Astrocyte (in vitro differentiated cells and primary cell): ENCODE measurements at regions not wholly inside any gene's neighbourhood (a gene's known extent, or its start where the extent isn't known, plus 50 kb on each side); places are given as distances from the start of the nearest gene placed in this dataset.

Experiments
- EZH2 ChIP-seq: IDR thresholded peaks from 2 replicates; pipeline ENCODE4 v1.6.1; 2012; ENCODE audit warnings: mild to moderate bottlenecking, low read length, inconsistent platforms; ENCODE audit not compliant: insufficient read depth
- TF ChIP-seq, protein P1 (sequence below): IDR thresholded peaks from 2 replicates; pipeline ENCODE4 v1.5.1; 2011; ENCODE audit warnings: low read depth, mild to moderate bottlenecking, inconsistent platforms, low read length, moderate library complexity; ENCODE audit not compliant: insufficient read depth

- TF ChIP-seq EZH2 = no peak
- TF ChIP-seq, protein P1, sequence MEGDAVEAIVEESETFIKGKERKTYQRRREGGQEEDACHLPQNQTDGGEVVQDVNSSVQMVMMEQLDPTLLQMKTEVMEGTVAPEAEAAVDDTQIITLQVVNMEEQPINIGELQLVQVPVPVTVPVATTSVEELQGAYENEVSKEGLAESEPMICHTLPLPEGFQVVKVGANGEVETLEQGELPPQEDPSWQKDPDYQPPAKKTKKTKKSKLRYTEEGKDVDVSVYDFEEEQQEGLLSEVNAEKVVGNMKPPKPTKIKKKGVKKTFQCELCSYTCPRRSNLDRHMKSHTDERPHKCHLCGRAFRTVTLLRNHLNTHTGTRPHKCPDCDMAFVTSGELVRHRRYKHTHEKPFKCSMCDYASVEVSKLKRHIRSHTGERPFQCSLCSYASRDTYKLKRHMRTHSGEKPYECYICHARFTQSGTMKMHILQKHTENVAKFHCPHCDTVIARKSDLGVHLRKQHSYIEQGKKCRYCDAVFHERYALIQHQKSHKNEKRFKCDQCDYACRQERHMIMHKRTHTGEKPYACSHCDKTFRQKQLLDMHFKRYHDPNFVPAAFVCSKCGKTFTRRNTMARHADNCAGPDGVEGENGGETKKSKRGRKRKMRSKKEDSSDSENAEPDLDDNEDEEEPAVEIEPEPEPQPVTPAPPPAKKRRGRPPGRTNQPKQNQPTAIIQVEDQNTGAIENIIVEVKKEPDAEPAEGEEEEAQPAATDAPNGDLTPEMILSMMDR = no peak
These were observed 187.0 kb upstream of the ROBO1 start for GRCh38 chr3:79954756-79955155.
